Parathyroid adenoma (tissue), 2 donors: ENCODE measurements at regions not wholly inside any gene's neighbourhood (a gene's known extent, or its start where the extent isn't known, plus 50 kb on each side); places are given as distances from the start of the nearest gene placed in this dataset.

Experiments used
- H2AFZ ChIP-seq: fragments of 300-600 bp; sonication (generic); one replicate; pipeline ENCODE4 v1.7.0; 2017; ENCODE audit warnings: antibody characterized with exemption, mild to moderate bottlenecking
- H3K27ac ChIP-seq: fragments of 300-600 bp; sonication (generic); one replicate; pipeline ENCODE4 v1.7.0; 2017
- H3K27me3 ChIP-seq: fragments of 300-600 bp; sonication (generic); one replicate; pipeline ENCODE4 v1.7.0; 2017; ENCODE audit warnings: low read length; ENCODE audit not compliant: control insufficient read depth, insufficient read depth
- H3K36me3 ChIP-seq: fragments of 300-600 bp; sonication (generic); one replicate; pipeline ENCODE4 v1.7.0; 2017; ENCODE audit warnings: low read length; ENCODE audit not compliant: control insufficient read depth, insufficient read depth
- H3K4me1 ChIP-seq: fragments of 300-600 bp; sonication (generic); one replicate; pipeline ENCODE4 v1.7.0; 2017; ENCODE audit warnings: control low read depth
- H3K4me2 ChIP-seq: fragments of 300-600 bp; sonication (generic); one replicate; pipeline ENCODE4 v1.7.0; 2017; ENCODE audit warnings: low read length
- H3K4me3 ChIP-seq: fragments of 300-600 bp; sonication (generic); one replicate; pipeline ENCODE4 v1.7.0; 2017; ENCODE audit warnings: low read depth, low read length
- H3K79me2 ChIP-seq: fragments of 300-600 bp; sonication (generic); one replicate; pipeline ENCODE4 v1.7.0; 2017; ENCODE audit warnings: control low read depth
- H3K9ac ChIP-seq: fragments of 300-600 bp; sonication (generic); one replicate; pipeline ENCODE4 v1.7.0; 2017; ENCODE audit warnings: mild to moderate bottlenecking
- H3K9me3 ChIP-seq: fragments of 300-600 bp; sonication (generic); one replicate; pipeline ENCODE4 v1.7.0; 2017; ENCODE audit warnings: low read length; ENCODE audit not compliant: control insufficient read depth
- CTCF ChIP-seq: fragments of 300-600 bp; sonication (generic); IDR thresholded peaks from one replicate; pipeline ENCODE4 v1.7.0; 2017; ENCODE audit warnings: antibody characterized with exemption, mild to moderate bottlenecking
- donor health status: primary hyperparathyroidism.

- no peak overlapping the region for H3K9ac ChIP-seq
- TF ChIP-seq CTCF: no peak
- no peaks in the 10 kb centered on the region for H3K27me3 ChIP-seq
- H3K9me3 ChIP-seq: no peaks in the 10 kb centered on the region
- no peaks in the 10 kb centered on the region for H3K79me2 ChIP-seq
- H3K27ac ChIP-seq: no peak overlapping the region
- H2AFZ ChIP-seq: no peak overlapping the region
- H3K4me1 ChIP-seq: no peaks in the 10 kb centered on the region
- H3K36me3 ChIP-seq: no peaks in the 10 kb centered on the region
- no peak overlapping the region for H3K4me2 ChIP-seq
- H3K4me3 ChIP-seq: no peak overlapping the region
Observed at GRCh38 chr2:176772816-176773215, 439.8 kb upstream of the HNRNPA3 start.

- Histone ChIP-seq H3K79me2 (no peaks in the 10 kb centered on the region), H3K4me3 (no peak overlapping the region), H3K4me2 (no peak overlapping the region), H3K36me3 (no peaks in the 10 kb centered on the region), H3K27me3 (no peaks in the 10 kb centered on the region), H2AFZ (no peak overlapping the region), H3K27ac (no peak overlapping the region), H3K4me1 (no peaks in the 10 kb centered on the region), H3K9ac (no peak overlapping the region), H3K9me3 (no peaks in the 10 kb centered on the region)
- TF ChIP-seq CTCF: no peak
Observed at GRCh38 chr2:176774766-176775451, 437.7 kb upstream of the HNRNPA3 start.

- no peak overlapping the region for H3K4me3 ChIP-seq
- H3K79me2 ChIP-seq: no peaks in the 10 kb centered on the region
- no peaks in the 10 kb centered on the region for H3K4me1 ChIP-seq
- H3K9me3 ChIP-seq: no peaks in the 10 kb centered on the region
- no peaks in the 10 kb centered on the region for H3K27me3 ChIP-seq
- H3K4me2 ChIP-seq: no peak overlapping the region
- H2AFZ ChIP-seq: no peak overlapping the region
- no peaks in the 10 kb centered on the region for H3K36me3 ChIP-seq
- H3K27ac ChIP-seq: no peak overlapping the region
- H3K9ac ChIP-seq: no peak overlapping the region
- no peak for TF ChIP-seq CTCF
Observed at GRCh38 chr2:176777262-176777661, 435.3 kb upstream of the HNRNPA3 start.

- H3K27me3 ChIP-seq: no peaks in the 10 kb centered on the region
- no peak overlapping the region for H3K4me3 ChIP-seq
- no peak overlapping the region for H3K27ac ChIP-seq
- H3K36me3 ChIP-seq: no peaks in the 10 kb centered on the region
- no peak for TF ChIP-seq CTCF
- no peak overlapping the region for H2AFZ ChIP-seq
- H3K79me2 ChIP-seq: no peaks in the 10 kb centered on the region
- no peak overlapping the region for H3K4me2 ChIP-seq
- no peak overlapping the region for H3K9ac ChIP-seq
- H3K9me3 ChIP-seq: no peaks in the 10 kb centered on the region
- no peaks in the 10 kb centered on the region for H3K4me1 ChIP-seq
Observed at GRCh38 chr2:176779917-176780316, 432.7 kb upstream of the HNRNPA3 start.

- no peaks in the 10 kb centered on the region for H3K79me2 ChIP-seq
- H3K4me1 ChIP-seq: no peaks in the 10 kb centered on the region
- no peak overlapping the region for H2AFZ ChIP-seq
- no peaks in the 10 kb centered on the region for H3K9me3 ChIP-seq
- no peak overlapping the region for H3K4me2 ChIP-seq
- no peaks in the 10 kb centered on the region for H3K36me3 ChIP-seq
- no peaks in the 10 kb centered on the region for H3K27me3 ChIP-seq
- no peak for TF ChIP-seq CTCF
- no peak overlapping the region for H3K9ac ChIP-seq
- H3K27ac ChIP-seq: no peak overlapping the region
- no peak overlapping the region for H3K4me3 ChIP-seq
Observed at GRCh38 chr2:176780348-176780747, 432.2 kb upstream of the HNRNPA3 start.
